CD4-positive, alpha-beta T cell treated with Interleukin-4 for 1 hour (primary cell): ENCODE measurements at regions not wholly inside any gene's neighbourhood (a gene's known extent, or its start where the extent isn't known, plus 50 kb on each side); places are given as distances from the start of the nearest gene placed in this dataset.

Experiments
- DNase-seq, 2 donors: peaks; one replicate each; pipeline ENCODE4 v3.0.0-alpha.2; 2020 to 2022

GRCh38 chr7:41910940-41911600, 208.2 kb upstream of the INHBA start:
- DNase-seq, result no peak

- DNase-seq, result no peak
These were observed 204.6 kb upstream of the INHBA start for GRCh38 chr7:41907444-41907843.

GRCh38 chr7:41900532-41900931, 197.6 kb upstream of the INHBA start:
- DNase-seq, result no peak

GRCh38 chr7:41899823-41900433, 197.0 kb upstream of the INHBA start:
- DNase-seq, result no peak

- no peak for DNase-seq
These were observed 190.8 kb upstream of the INHBA start for GRCh38 chr7:41893656-41894055.

GRCh38 chr7:41892356-41893100, 189.6 kb upstream of the INHBA start:
- no peak for DNase-seq

- no peak for DNase-seq
These were observed 189.1 kb upstream of the INHBA start for GRCh38 chr7:41891950-41892349.

GRCh38 chr7:41890631-41891274, 187.9 kb upstream of the INHBA start:
- DNase-seq, result no peak

- DNase-seq, result no peak
These were observed 186.6 kb upstream of the INHBA start for GRCh38 chr7:41889472-41889871.

- DNase-seq, result peak in 1 of 2 donors; percentile 48
These were observed 186.2 kb upstream of the INHBA start for GRCh38 chr7:41889040-41889439.

- no peak for DNase-seq
These were observed 184.5 kb upstream of the INHBA start for GRCh38 chr7:41887416-41887815.

- DNase-seq, result no peak
These were observed 184.0 kb upstream of the INHBA start for GRCh38 chr7:41886901-41887311.

GRCh38 chr7:41886262-41886900, 183.5 kb upstream of the INHBA start:
- DNase-seq, result peak in 1 of 2 donors; percentile 28

- no peak for DNase-seq
These were observed 182.9 kb upstream of the INHBA start for GRCh38 chr7:41885748-41886147.

- no peak for DNase-seq
These were observed 182.2 kb upstream of the INHBA start for GRCh38 chr7:41885078-41885477.

GRCh38 chr7:41882745-41883420, 180.0 kb upstream of the INHBA start:
- DNase-seq, result peak; percentile 9 to 20

- peak in 1 of 2 donors; percentile 25 for DNase-seq
These were observed 179.4 kb upstream of the INHBA start for GRCh38 chr7:41882256-41882655.

- peak; percentile 83 to 92 for DNase-seq
These were observed 178.6 kb upstream of the INHBA start for GRCh38 chr7:41881331-41882130.

GRCh38 chr7:41880107-41880506, 177.2 kb upstream of the INHBA start:
- DNase-seq, result no peak

GRCh38 chr7:41879403-41879802, 176.5 kb upstream of the INHBA start:
- no peak for DNase-seq
